ENCODE measurements at regions not wholly inside any gene's neighbourhood (a gene's known extent, or its start where the extent isn't known, plus 50 kb on each side); places are given as distances from the start of the nearest gene placed in this dataset. TPM values are rescaled to one million over a fixed set of nuclear protein-coding genes. Genes with fewer than 3 reads are reported as not detected.

DNA sequence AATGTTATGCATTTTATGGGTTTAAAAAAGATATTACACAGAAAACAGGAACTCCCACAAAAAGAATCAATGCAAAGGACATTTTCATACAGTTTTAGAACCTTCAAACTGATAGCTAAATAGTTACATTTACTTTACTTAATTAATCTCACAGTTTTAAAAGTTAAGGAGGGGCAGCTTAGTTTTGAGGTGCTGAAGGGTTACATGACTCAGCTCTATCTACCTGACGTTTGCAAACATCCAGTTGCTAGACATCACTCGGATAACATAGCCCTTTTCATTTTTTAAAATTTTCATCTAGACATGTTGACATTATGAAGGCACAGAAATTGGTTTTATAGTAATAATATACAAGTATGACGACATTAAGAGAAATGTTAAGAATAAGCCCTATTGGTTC lies 53.7 kb upstream of the HSD17B12 start:
- DNase-seq (ENCODE audit: low spot score): no peak

Small RNAs in the stretch of these regions (small RNA-seq; reads per million reads assigned to genes)
- gene MIR129-2 (not detected), gene MIR670 (not detected)
